ENCODE measurements at regions not wholly inside any gene's neighbourhood (a gene's known extent, or its start where the extent isn't known, plus 50 kb on each side); places are given as distances from the start of the nearest gene placed in this dataset.
A peak's percentile ranks its signal among the peaks of the same experiment; 100 is the strongest.

DNA sequence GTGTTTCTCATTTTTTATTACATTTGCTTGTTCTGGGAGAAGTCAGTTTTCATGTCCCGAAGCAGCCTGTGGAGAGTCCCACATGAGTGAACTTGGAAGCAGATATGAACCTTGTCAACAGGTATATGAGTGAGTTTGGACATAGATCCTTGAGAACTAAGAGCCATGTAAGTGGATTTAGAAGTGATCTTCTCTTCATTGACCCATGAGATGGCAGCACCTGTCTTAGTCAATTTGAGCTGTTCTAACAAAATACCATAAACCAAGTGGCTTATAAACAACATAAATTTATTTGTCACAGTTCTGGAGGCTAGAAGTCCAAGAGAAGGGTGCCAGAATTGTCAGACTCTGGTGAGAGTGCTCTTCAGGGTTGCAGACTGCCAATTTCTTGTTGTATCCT is 1043.8 kb downstream of the ADGRL3 start:
- DNase-seq (ENCODE audit: low spot score): no peak

DNA sequence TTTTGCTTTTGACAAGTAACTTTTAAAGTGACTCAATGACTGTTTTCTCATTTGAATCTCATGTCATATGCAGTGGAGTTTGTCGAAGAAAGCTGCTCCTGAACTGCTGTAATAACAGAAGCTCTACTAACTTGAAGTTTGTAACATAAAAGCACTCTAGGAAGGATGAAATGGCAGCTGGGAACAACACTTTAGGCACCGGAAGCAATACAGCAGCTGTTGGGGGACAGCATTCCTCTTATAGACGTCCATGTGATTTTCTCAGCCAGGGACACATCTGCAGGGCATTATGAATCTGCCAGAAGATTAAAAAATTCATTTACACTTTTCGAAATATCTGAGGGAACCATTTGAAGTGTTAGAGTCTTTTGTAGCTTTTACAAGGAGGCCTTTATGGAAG is 1035.8 kb downstream of the ADGRL3 start:
- DNase-seq (ENCODE audit: low spot score): no peak

DNA sequence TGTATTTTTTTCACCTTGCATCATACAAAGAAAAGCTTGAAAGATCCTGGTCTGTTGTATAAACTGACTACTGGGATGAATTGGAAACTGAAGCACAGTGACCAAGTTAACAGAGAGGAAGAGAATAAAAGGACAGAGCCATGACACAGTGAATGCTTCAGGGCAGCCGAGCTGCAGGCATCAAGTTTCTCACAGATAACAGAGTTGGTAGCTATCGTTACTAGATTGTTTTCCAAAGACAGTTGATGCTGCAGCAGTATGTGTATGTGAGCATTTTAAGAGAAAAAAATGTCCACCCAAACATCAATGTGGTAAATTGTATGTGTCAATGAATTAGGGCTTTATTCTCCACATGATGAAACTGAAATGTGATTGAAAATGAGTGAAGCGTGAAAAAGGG is 1032.7 kb downstream of the ADGRL3 start:
- DNase-seq (ENCODE audit: low spot score): no peak

DNA sequence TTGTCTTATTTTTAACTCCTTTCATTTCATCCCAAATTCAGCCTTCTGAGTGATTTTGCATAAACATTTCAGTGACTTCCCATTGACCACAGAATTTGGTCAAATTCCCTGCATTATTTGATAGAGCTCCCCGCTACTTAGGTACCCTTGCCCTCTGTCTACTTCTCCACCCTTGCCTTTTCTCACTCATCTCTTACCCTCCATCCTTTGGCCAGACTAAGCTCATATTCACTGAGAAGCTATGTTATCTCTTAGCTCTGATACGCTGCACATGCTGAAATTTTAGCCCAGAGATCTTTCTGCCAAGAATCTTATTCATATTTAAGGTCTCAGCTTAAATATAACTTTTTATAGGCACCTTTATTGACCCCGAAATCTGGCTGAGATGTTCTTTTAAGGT is 1031.9 kb downstream of the ADGRL3 start:
- no peak for DNase-seq (ENCODE audit: low spot score)

DNA sequence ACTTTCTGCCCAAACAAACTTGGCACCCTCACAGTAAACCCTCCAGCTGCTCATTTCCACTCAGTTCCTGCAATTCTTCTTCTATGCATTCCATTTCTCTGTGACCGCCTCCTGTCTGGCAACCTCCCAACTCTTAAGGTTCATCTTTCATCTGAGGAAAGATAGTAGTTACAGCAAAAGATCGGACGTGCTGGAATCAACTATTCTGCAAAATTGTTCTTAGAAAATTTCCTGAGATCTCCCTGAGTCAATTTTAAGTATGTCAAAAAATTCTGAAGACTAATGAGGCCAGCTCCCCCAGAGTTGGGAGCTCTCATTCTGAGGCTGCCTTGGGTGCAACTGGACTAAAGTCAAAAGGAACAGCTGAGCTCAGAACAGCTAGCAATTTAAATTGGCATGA is 1026.0 kb downstream of the ADGRL3 start:
- peak; percentile 29 for DNase-seq (ENCODE audit: low spot score)

DNA sequence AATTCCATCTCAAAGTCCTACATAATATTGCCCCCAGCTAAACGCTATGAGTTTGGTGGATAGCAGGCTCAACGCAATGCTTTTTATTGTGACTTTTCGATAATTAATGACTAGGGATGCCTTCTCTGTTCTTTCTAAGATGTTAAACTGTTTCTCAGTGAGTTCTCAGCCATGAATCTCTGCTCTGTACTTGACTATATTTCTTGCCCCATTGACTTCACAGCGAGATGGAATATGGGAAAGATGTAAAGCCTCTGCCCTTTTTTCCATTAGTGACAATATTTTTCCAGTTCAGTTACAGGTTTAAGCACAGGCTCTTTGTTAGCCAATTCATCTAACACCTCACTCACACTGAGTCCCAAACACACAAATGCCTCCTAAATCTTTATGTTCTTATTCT is 1022.0 kb downstream of the ADGRL3 start:
- no peak for DNase-seq (ENCODE audit: low spot score)

DNA sequence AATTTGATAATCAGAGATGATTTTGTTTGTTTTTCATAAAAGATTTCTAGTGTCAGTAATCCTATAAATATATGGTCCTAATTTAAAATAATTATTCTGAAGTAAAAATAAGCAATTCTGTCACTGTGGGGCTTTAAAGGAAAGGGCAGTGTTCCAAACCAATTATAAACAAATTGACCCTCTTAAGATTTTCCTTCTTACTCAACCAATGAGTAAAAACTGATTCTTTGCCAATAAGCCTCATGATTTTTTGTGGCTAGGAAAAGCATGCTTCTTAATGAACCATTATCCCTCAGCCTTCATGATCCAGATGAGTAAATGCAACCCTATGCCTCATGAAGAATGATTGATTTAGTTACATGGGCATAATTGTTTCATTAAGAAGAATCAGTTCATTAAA is 1010.4 kb downstream of the ADGRL3 start:
- no peak for DNase-seq (ENCODE audit: low spot score)

DNA sequence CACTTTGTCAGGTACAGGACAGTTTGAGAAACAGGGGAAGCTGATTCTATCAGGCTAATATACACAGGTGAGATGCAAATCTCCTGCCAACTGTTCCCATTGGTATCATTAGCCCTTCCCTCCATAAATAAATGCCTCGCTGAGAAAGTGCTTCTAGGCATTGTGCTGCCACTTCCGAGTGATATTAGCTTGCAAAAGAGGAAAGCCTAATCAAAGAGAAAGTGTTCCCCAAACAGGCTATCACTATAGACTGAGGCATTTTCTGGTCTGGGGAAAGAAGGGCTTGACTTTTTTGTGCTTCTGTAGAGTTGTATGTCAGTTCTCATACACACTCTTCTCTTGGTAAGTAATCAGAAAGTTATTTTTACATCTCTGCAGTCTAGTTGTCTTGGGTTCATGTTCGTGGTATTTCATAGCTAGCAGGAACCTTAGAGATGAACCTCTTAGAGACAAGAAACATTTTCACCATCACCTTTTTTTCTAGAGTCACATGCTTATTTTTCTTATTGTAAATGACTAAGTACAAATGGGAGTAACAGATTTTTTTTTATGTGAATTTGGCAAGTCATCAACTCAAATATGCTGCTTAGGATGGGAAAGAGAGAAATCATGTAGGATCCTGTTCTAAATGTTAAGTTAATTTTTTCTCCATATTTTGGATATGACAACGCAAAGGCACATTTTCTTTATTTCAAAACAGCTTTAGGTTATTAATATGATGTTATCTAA is 1009.8 kb downstream of the ADGRL3 start:
- no peak for DNase-seq (ENCODE audit: low spot score)

DNA sequence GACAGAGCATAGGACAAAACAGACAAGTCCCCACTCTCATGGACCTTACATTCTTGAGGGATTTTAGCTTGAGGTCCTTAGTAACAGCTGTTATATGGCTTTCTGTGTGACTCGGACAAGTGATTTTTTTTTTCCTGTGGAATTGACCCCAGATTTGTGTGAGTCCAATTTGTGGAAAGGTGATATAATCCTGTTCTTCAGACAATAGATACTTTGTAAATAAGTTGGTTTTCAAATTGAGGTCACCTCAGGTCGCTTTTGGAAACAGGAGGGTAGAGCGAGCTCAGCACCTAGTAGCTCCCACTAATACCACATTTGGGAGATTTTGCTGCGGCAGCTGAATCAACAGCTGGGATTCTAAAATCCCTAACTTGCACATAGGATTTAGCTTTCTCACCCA is 1008.8 kb downstream of the ADGRL3 start:
- DNase-seq (ENCODE audit: low spot score): no peak

DNA sequence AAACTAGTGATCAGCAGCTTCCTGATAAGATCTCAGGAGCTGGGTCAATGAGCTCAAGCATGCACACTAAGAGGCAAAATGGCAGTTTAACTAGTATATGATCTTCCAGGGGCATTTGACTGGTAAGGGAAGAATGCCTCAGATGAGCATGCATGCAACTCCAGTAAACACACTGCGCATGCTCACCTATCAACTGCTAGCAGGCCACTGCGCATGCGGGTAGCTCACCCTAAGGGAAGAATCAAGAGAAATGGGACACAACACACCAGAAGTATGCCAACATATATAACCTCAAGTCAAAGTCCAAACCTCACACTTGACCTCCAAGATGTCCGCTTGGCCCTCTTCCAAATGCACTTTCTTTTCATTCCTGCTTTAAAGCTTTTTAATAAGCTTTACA is 1004.0 kb downstream of the ADGRL3 start:
- DNase-seq (ENCODE audit: low spot score): no peak

DNA sequence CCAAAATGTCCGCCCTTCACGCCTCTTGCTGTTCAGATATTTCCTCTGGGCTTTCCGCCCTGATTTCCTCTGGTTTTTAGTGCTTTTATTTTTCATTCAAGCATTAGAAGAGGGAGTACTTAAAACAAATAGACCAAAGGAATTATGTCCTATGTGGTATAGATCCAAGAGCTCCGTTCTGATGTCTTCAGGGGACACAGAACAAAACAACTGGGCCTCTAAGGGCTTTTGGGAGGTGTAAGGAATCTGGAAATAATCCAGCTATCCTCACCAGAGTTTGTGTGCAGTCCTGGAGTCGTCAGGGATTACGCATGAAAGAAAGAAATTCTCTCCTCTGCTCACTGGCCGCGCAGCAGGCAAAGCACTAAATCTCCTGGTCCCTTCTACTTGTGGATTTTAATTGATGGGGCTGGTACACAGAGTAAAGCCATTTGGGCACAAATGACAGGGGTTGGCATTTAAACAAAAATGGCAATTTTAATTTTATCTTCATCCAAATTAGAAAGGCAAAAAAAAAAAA is 999.2 kb downstream of the ADGRL3 start:
- DNase-seq (ENCODE audit: low spot score): no peak

DNA sequence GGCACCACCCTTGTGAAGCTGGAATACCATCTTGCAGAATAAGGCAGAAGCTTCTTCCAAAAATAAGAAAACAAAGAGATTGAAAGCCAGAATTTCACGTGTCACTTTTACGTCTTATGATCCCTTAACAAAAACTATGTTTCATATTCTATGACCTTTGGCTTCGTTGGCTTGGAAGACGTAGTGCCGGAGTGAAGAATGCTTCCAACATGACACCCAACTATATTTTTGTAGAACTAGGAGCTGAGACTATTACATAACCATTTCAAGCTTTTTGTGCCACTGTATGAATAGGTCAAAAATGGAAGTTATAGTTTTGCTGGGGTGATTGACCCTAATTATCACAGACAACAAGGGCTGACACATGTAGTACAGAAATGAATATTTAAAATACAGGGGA is 996.2 kb downstream of the ADGRL3 start:
- DNase-seq (ENCODE audit: low spot score): no peak

DNA sequence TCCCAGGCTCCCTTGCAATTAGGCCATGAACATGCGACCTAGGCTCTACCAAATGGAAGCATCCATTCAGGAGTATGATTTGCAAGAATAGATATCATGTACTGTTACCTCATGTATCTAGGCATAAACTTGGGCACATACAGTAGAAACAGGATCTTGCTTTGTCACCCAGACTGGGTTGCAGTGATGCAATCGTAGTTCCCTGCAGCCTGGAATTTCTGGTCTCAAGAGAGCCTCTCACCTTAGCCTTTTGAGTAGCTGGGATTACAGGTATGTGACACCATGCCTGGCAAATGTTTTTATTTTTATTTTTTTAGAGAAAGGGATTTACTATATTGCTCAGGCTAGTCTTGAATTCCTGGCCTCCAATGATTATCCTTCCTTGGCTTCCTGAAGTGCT is 994.2 kb downstream of the ADGRL3 start:
- no peak for DNase-seq (ENCODE audit: low spot score)

DNA sequence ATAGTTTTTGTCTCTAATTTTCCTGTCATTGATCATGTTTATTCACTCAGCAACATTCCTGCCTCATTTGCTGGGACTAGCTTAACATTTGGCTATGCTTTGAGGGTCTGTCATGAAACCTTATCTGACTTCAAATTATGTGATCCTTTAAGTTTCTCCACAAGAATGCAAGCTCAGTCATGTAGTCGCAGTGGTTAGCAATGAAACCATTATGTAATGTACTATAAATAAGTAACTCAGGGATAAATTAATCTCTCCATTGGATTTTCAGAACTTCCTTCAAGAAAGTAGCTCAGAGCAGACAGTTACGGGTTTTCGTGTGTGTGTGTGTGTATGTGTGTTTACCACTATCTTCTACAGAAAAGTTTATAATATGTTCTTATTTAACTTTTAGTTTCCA is 993.6 kb downstream of the ADGRL3 start:
- no peak for DNase-seq (ENCODE audit: low spot score)

DNA sequence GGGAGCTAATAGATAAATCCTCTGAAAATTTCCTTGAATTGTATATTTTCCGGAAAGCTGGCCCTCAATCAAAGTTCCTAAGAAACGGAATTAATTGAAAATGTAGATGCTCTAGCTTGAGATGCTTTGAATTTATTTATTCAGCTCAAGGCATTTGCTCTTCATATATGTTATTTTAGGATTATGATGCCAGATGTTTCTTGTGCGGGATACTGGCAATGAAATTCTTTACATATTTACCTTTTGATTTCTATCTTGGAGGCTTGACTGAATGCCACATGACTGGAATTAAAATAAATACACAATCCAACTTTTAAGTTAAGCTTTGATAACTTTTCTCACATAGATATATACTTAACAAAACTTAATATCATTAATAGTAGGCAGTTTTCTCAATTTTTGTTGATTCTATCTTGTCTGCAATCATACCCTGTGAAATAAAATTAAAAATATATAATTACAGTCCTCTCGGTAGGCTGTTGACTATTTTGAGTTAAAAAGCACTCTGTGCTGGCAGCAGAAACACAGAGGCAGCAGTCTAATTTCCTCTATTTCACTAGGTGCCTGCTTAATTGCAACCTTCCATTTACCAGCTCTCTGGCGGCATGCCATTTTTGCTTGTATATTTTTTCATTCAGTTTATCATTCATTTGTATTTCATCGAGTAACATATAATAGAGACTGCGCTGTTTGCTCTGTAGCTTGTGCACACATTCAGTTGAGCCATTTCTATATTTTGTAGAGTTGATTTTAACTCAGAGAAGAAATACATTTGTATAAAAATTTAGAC is 991.5 kb downstream of the ADGRL3 start:
- peak; percentile 22 for DNase-seq (ENCODE audit: low spot score)

DNA sequence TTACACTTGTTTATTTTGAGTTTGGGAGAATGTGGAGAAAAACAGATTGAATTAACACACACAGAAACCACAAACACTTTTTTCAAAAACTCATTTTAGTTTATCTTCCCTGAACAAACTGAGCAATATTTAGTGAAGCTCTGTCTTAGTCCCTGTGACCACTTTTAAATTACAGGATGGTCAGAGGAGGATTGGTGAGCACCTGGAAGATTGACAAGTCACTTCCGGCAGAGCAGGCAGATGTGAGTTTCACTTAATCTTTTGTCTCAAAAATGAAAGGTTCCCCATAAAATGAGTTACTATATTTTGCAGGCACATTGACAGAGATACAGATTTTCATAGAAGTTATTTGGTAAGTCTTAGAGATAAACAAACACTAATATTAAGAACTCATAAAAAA is 970.1 kb downstream of the ADGRL3 start:
- no peak for DNase-seq (ENCODE audit: low spot score)

DNA sequence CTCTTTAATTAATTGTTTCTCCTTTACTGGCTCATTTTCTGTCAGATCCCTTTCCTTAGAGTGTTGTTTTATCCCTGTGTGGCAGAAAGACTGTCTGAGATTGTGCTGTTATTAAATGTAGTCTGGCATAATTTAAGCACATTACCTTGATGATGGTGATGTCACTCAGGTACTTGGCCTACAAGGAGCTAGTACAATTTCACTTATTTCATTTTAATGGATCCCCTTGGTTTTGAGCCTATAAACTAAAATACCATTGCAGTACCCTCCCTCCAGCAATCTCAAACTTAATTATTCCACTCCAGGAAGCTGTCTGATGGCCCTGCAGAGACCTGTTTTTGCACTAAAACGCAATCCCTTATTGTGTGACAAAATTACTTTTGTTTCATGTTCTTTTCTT is 968.6 kb downstream of the ADGRL3 start:
- no peak for DNase-seq (ENCODE audit: low spot score)

DNA sequence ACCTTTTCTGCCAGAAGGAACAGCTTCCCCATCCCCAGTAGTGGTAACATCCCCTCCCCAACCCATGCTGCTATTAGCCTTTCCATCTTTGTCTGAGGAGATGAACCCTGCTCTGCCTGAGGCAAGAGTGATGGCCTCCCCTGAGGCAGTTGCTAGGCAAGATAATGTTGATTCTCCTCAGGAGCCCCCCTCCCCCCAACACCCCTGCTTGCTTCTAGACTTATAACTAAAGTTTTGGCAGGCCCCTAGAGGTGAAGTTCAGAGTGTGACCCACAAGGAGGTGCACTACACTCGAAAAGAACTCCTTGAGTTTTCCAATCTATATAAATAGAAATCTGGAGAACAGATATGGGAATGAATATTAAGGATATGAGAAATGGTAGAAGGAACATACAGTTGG is 962.5 kb downstream of the ADGRL3 start:
- no peak for DNase-seq (ENCODE audit: low spot score)

DNA sequence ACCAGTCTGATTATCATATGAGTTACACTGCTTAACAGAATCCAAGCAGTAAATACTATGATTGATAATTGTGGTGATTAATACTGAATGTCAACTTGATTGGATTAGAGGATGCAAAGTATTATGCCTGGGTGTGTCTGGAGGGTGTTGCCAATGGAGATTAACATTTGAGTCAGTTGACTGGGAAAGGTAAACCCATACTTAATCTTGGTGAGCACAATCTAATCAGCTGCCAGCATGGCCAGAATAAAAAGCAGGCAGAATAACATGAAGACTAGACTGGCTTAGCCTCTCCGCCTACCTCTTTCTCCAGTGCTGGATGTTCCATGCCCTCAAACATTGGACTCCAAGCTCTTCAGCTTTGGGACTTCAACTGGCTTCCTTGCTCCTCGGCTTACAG is 961.3 kb downstream of the ADGRL3 start:
- no peak for DNase-seq (ENCODE audit: low spot score)

DNA sequence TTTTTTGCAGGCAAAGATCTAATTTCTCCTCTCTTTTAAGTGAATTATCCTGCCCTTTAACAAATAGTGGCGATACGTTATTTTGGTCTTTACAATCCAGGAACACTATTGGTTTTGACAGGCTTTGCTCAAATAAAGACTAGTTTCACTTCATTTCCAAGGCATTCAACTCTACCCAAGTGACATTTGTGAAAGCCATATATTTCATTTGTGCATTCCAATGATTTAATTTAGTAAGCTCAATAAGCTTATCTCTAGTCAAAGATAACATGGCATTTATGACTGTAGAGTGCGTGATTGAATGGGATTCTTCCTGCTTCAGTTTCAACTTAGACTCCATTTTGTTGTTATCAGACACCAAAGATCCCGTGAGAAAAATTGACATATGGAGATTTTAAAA is 959.8 kb downstream of the ADGRL3 start:
- DNase-seq (ENCODE audit: low spot score): no peak

DNA sequence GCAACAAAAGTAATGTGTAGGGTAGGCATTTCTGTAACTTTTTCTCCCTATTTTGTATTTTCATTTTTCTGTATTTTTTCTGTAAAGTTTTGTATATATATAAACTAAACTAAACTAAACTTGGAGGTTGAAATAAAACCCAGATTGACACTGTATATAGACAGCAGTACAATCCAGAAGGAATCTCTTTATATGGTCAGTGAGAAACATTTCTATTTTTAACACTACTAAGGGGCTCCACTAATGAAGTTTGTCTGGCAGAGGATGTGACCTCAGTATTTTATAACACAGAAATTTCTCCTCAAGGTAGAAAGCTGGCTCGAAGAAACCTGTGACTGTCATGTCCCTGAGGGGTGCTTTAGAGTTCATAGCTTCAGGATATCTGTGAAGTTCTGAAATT is 959.2 kb downstream of the ADGRL3 start:
- no peak for DNase-seq (ENCODE audit: low spot score)

DNA sequence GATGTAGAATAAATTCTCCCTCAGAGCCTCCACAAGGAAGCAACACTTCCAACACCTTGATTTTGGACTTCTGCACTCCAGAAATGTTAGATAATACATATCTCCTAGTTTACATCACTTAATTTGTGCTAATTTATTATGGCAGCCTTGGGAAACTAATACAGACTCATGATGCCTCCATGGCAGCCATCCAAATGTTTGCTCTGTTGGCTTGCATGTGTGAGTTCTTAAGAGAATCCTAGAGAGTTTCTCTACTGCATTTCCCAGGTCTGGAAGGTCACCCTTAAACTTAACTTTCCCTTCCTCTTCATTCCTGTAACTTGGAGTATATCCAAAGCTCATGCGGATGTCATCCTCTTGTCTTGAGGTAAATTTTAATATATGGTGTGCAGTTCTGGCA is 956.1 kb downstream of the ADGRL3 start:
- DNase-seq (ENCODE audit: low spot score): no peak

DNA sequence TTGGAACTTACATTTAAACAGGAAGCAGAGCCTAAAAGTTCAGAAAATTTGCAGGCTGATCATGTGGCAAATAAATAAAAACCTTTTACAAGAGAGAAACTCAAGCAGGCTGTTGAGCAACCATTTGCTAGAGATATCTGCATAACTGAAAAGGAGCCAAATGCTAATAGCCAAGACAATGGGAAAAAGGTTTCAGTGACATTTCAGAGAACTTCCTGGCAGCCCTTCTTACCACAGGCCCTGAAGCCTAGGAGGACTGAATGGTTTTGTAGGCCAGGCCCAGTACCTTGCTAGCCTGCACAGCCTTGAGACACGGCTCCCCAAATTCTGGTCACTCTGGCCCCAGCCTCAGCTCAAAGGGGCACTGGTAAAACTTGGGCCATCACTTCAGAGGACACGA is 945.1 kb downstream of the ADGRL3 start:
- DNase-seq (ENCODE audit: low spot score): no peak

DNA sequence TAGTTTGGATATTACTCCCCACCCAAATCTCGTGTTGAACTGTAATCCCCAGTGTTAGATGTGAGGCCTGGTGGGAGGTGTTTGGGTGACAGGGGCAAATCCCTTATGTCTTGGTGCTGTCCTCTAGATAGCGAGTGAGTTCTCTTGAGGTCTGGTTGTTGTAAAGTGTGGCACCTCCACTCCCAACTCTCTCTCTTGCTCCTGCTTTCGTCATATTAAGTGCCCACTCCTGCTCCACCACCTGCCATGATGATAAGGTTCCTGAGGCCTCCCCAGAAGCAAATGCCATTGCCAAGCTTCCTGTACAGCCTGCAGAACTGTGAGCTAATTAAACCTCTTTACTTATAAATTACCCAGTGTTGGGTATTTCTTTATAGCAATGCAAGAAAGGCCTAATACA is 944.3 kb downstream of the ADGRL3 start:
- no peak for DNase-seq (ENCODE audit: low spot score)

All from cerebellar cortex (tissue), 1 donor.